ENCODE measurements at regions not wholly inside any gene's neighbourhood (a gene's known extent, or its start where the extent isn't known, plus 50 kb on each side); places are given as distances from the start of the nearest gene placed in this dataset.

DNA sequence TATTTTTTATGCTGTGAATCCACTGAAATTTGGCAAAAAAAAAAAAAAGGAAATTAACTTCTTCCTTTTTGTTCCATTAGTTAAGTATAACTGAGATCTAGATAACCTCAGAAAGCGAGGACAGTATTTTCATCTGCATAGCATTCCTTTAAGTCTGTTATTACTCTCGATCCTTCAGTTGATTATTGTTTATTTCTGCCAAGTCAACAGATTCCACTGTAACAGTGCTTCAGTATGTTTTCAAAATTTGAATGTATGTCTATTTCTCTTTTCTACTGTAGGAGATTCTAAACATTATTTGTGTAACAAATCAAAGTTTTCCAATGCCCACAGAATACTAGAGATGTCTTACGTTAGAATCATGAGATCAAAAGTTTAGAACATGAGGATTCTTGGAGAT is 133.1 kb upstream of the RGPD4 start:
- Histone ChIP-seq H3K4me1 (ENCODE audit: insufficient read depth) (peaks cover 35% of the 10 kb centered on the region), H3K4me2 (no peak overlapping the region), H4K20me1 (replicated peaks; ENCODE audit: insufficient read depth) (no peaks in the 10 kb centered on the region), H2AFZ (no peak overlapping the region), H3K4me3 (no peak overlapping the region), H3F3A (replicated peaks; ENCODE audit: low read depth) (no peaks in the 10 kb centered on the region), H3K27me3 (ENCODE audit: insufficient read depth) (no peaks in the 10 kb centered on the region), H3K79me2 (replicated peaks; ENCODE audit: insufficient read depth) (no peaks in the 10 kb centered on the region), H3K9me2 (ENCODE audit: insufficient read depth) (no peaks in the 10 kb centered on the region), H3K36me3 (ENCODE audit: insufficient read depth) (no peaks in the 10 kb centered on the region), H3K27ac (ENCODE audit: low read depth) (no peak overlapping the region)
- Mint-ChIP-seq H3K4me3 (no peak overlapping the region), H3K36me3 (ENCODE audit: low read depth) (no peaks in the 10 kb centered on the region), H3K9me3 (no peaks in the 10 kb centered on the region), H3K27me3 (ENCODE audit: insufficient read depth, low read depth, poor library complexity) (no peaks in the 10 kb centered on the region), H3K4me1 (peaks cover 27% of the 10 kb centered on the region), H3K27ac (no peak overlapping the region)
- DNase-seq (ENCODE audit: low spot score) = no peak
- no peak for ATAC-seq
- TF ChIP-seq EZH2phosphoT487 (IDR thresholded peaks at IDR 0.05; ENCODE audit: unreplicated experiment) (no peak), ZNF114 (CRISPR knock-in tag; IDR thresholded peaks at IDR 0.05) (no peak), ZNF462 (CRISPR knock-in tag; IDR thresholded peaks at IDR 0.05) (no peak), JUNB (IDR thresholded peaks at IDR 0.05; ENCODE audit: unreplicated experiment) (no peak), STAT1 (IDR thresholded peaks at IDR 0.05; ENCODE audit: unreplicated experiment) (no peak), EZH2 (IDR thresholded peaks at IDR 0.05; ENCODE audit: low read depth, unreplicated experiment) (no peak), ZNF331 (CRISPR knock-in tag; IDR thresholded peaks at IDR 0.05; ENCODE audit: low read depth) (no peak), REST (IDR thresholded peaks at IDR 0.05; ENCODE audit: unreplicated experiment) (no peak), POLR2AphosphoS5 (IDR thresholded peaks at IDR 0.05; ENCODE audit: low read depth) (no peak), NANOG (IDR thresholded peaks at IDR 0.05; ENCODE audit: borderline replicate concordance) (no peak), CREB1 (CRISPR knock-in tag; IDR thresholded peaks at IDR 0.05; ENCODE audit: low read depth) (no peak)
- TF ChIP-seq, protein P1, sequence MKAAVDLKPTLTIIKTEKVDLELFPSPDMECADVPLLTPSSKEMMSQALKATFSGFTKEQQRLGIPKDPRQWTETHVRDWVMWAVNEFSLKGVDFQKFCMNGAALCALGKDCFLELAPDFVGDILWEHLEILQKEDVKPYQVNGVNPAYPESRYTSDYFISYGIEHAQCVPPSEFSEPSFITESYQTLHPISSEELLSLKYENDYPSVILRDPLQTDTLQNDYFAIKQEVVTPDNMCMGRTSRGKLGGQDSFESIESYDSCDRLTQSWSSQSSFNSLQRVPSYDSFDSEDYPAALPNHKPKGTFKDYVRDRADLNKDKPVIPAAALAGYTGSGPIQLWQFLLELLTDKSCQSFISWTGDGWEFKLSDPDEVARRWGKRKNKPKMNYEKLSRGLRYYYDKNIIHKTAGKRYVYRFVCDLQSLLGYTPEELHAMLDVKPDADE (IDR thresholded peaks at IDR 0.05) = no peak
- TF ChIP-seq, protein P2, sequence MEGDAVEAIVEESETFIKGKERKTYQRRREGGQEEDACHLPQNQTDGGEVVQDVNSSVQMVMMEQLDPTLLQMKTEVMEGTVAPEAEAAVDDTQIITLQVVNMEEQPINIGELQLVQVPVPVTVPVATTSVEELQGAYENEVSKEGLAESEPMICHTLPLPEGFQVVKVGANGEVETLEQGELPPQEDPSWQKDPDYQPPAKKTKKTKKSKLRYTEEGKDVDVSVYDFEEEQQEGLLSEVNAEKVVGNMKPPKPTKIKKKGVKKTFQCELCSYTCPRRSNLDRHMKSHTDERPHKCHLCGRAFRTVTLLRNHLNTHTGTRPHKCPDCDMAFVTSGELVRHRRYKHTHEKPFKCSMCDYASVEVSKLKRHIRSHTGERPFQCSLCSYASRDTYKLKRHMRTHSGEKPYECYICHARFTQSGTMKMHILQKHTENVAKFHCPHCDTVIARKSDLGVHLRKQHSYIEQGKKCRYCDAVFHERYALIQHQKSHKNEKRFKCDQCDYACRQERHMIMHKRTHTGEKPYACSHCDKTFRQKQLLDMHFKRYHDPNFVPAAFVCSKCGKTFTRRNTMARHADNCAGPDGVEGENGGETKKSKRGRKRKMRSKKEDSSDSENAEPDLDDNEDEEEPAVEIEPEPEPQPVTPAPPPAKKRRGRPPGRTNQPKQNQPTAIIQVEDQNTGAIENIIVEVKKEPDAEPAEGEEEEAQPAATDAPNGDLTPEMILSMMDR (conservative IDR thresholded peaks at IDR 0.05; ENCODE audit: low read depth in 2 of 2) = no peak
